HCT116 (cell line): ENCODE measurements at regions not wholly inside any gene's neighbourhood (a gene's known extent, or its start where the extent isn't known, plus 50 kb on each side); places are given as distances from the start of the nearest gene placed in this dataset.

Source experiments
- ATAC-seq: fragments of 200-7000 bp; cut with Tn5 transposase; 2 replicates; pipeline ENCODE4 v1.9.1; 2020; ENCODE audit warnings: mild to moderate bottlenecking, moderate library complexity
- BruUV-seq: library from RNA; stranded (reverse); fragments of 400-500 nt; replicated peaks from 2 replicates; lab custom pipeline; 2021; lab: Mats Ljungman, UMichigan
- CTCF ChIA-PET: fragments of 300-600 bp; sonication (Branson Sonifier 250); formaldehyde crosslinking; loops from one replicate; lab custom pipeline; 2021; ENCODE audit warnings: antibody characterized with exemption; lab: Charles Lee
- POLR2A ChIA-PET: fragments of 300-600, 350-600 bp; sonication (Branson Sonifier 250); formaldehyde crosslinking; loops from one replicate; lab custom pipeline; 2021; ENCODE audit warnings: antibody characterized with exemption; lab: Charles Lee
- RAD21 ChIA-PET, 2 experiments: fragments of 300-600 bp; sonication (Branson Sonifier 250); formaldehyde crosslinking; loops; one replicate each; lab custom pipeline; 2023; ENCODE audit warnings: low total read pairs in 2 of 2; ENCODE audit not compliant: uncharacterized antibody in 2 of 2, unreplicated experiment in 2 of 2, low non-redundant PET in 1 of 2; lab: Charles Lee
- DNase-seq: peaks from one replicate; pipeline ENCODE4 v3.0.0-alpha.2; 2010; ENCODE audit warnings: low read depth, low spot score
- H2AFZ ChIP-seq: fragments of 200-600 bp; shearing (Covaris generic), sonication (generic); 2 replicates; pipeline ENCODE4 v1.6.1; 2017; ENCODE audit warnings: low read depth, mixed run types, mixed read lengths, antibody characterized with exemption, low read length; ENCODE audit not compliant: poor library complexity, severe bottlenecking
- H3K27ac ChIP-seq: 2 replicates; pipeline ENCODE4 v1.5.1; 2012; ENCODE audit warnings: low read depth, low read length
- H3K27me3 ChIP-seq: fragments of 200-600 bp; sonication (generic); 2 replicates; pipeline ENCODE4 v1.6.1; 2016; ENCODE audit warnings: mixed run types, low read length, mixed read lengths; ENCODE audit not compliant: insufficient read depth
- H3K36me3 ChIP-seq, 2 experiments: fragments of 200-500 bp in 1 of 2; fragments of 200-600 bp in 1 of 2; sonication (Bioruptor generic) in 1 of 2; sonication (generic) in 1 of 2; 2 replicates each; pipeline versions ENCODE4 v1.5.1 to v1.6.1; 2014 to 2016; ENCODE audit warnings: low read length in 2 of 2, inconsistent platforms in 1 of 2, mixed read lengths in 1 of 2, mixed run types in 1 of 2; ENCODE audit not compliant: insufficient read depth in 2 of 2, control insufficient read depth in 1 of 2
- H3K4me1 ChIP-seq, 2 experiments: fragments of 200-600 bp in 1 of 2; sonication (generic) in 1 of 2; 2 replicates each; pipeline versions ENCODE4 v1.5.1 to v1.6.1; 2012 to 2017; ENCODE audit warnings: low read length in 2 of 2, inconsistent platforms in 1 of 2, mild to moderate bottlenecking in 1 of 2, mixed read lengths in 1 of 2, mixed run types in 1 of 2, moderate library complexity in 1 of 2; ENCODE audit not compliant: insufficient read depth in 2 of 2, control insufficient read depth in 1 of 2
- H3K4me2 ChIP-seq: fragments of 200-600 bp; sonication (generic); 2 replicates; pipeline ENCODE4 v1.6.1; 2017; ENCODE audit warnings: mixed run types, low read length, mixed read lengths
- H3K4me3 ChIP-seq, 2 experiments: fragments of 200-600 bp in 1 of 2; sonication (generic) in 1 of 2; replicated peaks in 1 of 2; 2 replicates each; pipeline ENCODE4 v1.5.1; 2011 to 2016; ENCODE audit warnings: low read length in 2 of 2, control low read depth in 1 of 2, low read depth in 1 of 2, mild to moderate bottlenecking in 1 of 2, mixed read lengths in 1 of 2, mixed run types in 1 of 2
- H3K79me2 ChIP-seq: fragments of 200-600 bp; sonication (generic); 2 replicates; pipeline ENCODE4 v1.6.1; 2017; ENCODE audit warnings: mild to moderate bottlenecking, mixed run types, low read length, moderate library complexity, mixed read lengths; ENCODE audit not compliant: insufficient read depth
- H3K9ac ChIP-seq: fragments of 200-600 bp; sonication (generic); 2 replicates; pipeline ENCODE4 v1.6.1; 2016; ENCODE audit warnings: low read length, mixed read lengths
- H3K9me2 ChIP-seq: fragments of 200-600 bp; sonication (generic), shearing (Covaris generic); 2 replicates; pipeline ENCODE4 v1.6.1; 2017; ENCODE audit warnings: mixed run types, mild to moderate bottlenecking, moderate library complexity; ENCODE audit not compliant: insufficient read depth
- H3K9me3 ChIP-seq, 2 experiments: fragments of 200-500 bp in 1 of 2; fragments of 200-600 bp in 1 of 2; sonication (Bioruptor generic) in 1 of 2; sonication (generic) in 1 of 2; 2 replicates each; pipeline ENCODE4 v1.6.1; 2014 to 2017; ENCODE audit warnings: low read length in 2 of 2, mixed read lengths in 2 of 2, inconsistent platforms in 1 of 2, low read depth in 1 of 2, mild to moderate bottlenecking in 1 of 2, mixed run types in 1 of 2, moderate library complexity in 1 of 2; ENCODE audit not compliant: control insufficient read depth in 1 of 2, insufficient read depth in 1 of 2
- H4K20me1 ChIP-seq: fragments of 200-600 bp; sonication (generic), shearing (Covaris generic); 2 replicates; pipeline ENCODE4 v1.6.1; 2017; ENCODE audit warnings: mixed run types, mild to moderate bottlenecking, moderate library complexity; ENCODE audit not compliant: insufficient read depth
- CBX3 ChIP-seq: IDR thresholded peaks from 2 replicates; pipeline ENCODE4 v1.6.1; 2012; ENCODE audit warnings: low read depth
- CEBPB ChIP-seq: IDR thresholded peaks from 2 replicates; pipeline ENCODE4 v1.6.1; 2012; ENCODE audit warnings: low read depth
- EGR1 ChIP-seq: IDR thresholded peaks from 2 replicates; pipeline ENCODE4 v1.6.1; 2012; ENCODE audit warnings: low read depth
- FOSL1 ChIP-seq: IDR thresholded peaks from 2 replicates; pipeline ENCODE4 v1.6.1; 2012; ENCODE audit warnings: low read depth
- POLR2A ChIP-seq: IDR thresholded peaks from 2 replicates; pipeline ENCODE4 v1.7.0; 2011; ENCODE audit warnings: borderline replicate concordance; ENCODE audit not compliant: insufficient read depth, insufficient read length; ENCODE audit errors: extremely low read depth
- RAD21 ChIP-seq: IDR thresholded peaks from 2 replicates; pipeline ENCODE4 v1.6.1; 2012; ENCODE audit warnings: low read depth, mild to moderate bottlenecking
- SIN3A ChIP-seq: IDR thresholded peaks from 2 replicates; pipeline ENCODE4 v1.6.1; 2012; ENCODE audit warnings: low read depth
- SP1 ChIP-seq: IDR thresholded peaks from 2 replicates; pipeline ENCODE4 v1.6.1; 2012; ENCODE audit warnings: low read depth
- SRF ChIP-seq: IDR thresholded peaks from 2 replicates; pipeline ENCODE4 v1.6.1; 2012; ENCODE audit warnings: low read depth
- TCF7L2 ChIP-seq: IDR thresholded peaks from 2 replicates; pipeline ENCODE4 v1.7.0; 2011; ENCODE audit warnings: borderline replicate concordance, inconsistent platforms; ENCODE audit not compliant: insufficient read depth, insufficient read length; ENCODE audit errors: extremely low read depth
- ZFX ChIP-seq: fragments of 450-650 bp; IDR thresholded peaks from 2 replicates; pipeline ENCODE4 v1.6.1; 2017
- intact Hi-C: fragments of 100-400 bp; cut with micrococcal nuclease; formaldehyde crosslinking; loops from 2 replicates; pipeline ENCODE4 v1.10.0; 2022
- TF ChIP-seq, protein P1 (sequence below): IDR thresholded peaks from 2 replicates; pipeline ENCODE4 v1.6.1; 2012

DNA sequence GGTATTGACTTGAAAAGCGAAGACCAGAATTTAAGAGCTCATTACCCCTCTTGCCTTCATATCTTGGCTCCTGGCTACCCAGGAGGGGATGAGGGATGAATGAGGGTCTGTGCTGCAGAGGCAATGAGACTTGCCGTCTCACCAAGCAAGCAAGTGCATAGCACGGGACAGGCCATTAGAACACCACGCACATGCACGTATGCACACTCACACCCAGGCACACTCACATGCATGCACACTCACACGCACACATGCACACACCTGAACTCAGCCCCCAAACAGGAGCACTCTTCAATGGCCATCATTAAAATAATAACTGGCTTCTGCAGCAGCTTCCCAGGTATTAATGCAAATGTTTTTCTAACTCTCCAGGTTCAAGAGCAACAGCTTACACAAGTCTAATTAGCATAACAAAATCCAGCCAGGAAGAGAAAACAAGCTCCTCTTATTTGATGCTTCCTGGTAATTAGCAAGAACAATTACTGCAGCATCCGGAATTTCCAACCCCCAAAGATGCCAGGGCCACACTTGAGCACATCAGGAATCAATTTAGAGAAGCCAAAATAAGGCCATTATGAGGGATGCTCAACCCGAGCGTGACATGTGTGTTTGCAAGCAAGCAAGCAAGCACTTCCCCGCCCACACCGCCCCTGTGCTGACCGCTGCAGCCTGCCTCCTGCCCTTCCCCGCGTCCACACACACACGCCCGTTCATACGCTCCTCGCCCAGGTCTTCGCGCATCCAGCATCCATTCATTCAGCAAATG is 171.6 kb upstream of the TNRC6C start:
- intact Hi-C loops = no loop called here
- ATAC-seq = no peak
- Histone ChIP-seq H3K4me3 (no peak overlapping the region), H4K20me1 (no peaks in the 10 kb centered on the region), H3K79me2 (no peaks in the 10 kb centered on the region), H3K4me1 (no peaks in the 10 kb centered on the region), H2AFZ (no peak overlapping the region), H3K27me3 (peaks cover 20% of the 10 kb centered on the region; the same call in 1 of the 2 replicates), H3K9ac (no peak overlapping the region), H3K36me3 (no peaks in the 10 kb centered on the region), H3K9me3 (no peaks in the 10 kb centered on the region), H3K4me2 (no peak overlapping the region), H3K9me2 (no peaks in the 10 kb centered on the region)
- DNase-seq = no peak
- POLR2A ChIA-PET = no interaction called here
- BruUV-seq = no TSS peak
- RAD21 ChIA-PET = no interaction called here
- CTCF ChIA-PET = interaction anchor here (1.2 kb wide), 1 partner anchor 14 kb away, joined by 4 read pairs; no protein-coding TSS in a partner anchor
- no peak for TF ChIP-seq ZFX
- TF ChIP-seq, all 23 proteins: peak for 0
- H3K27ac ChIP-seq = no peak overlapping the region

DNA sequence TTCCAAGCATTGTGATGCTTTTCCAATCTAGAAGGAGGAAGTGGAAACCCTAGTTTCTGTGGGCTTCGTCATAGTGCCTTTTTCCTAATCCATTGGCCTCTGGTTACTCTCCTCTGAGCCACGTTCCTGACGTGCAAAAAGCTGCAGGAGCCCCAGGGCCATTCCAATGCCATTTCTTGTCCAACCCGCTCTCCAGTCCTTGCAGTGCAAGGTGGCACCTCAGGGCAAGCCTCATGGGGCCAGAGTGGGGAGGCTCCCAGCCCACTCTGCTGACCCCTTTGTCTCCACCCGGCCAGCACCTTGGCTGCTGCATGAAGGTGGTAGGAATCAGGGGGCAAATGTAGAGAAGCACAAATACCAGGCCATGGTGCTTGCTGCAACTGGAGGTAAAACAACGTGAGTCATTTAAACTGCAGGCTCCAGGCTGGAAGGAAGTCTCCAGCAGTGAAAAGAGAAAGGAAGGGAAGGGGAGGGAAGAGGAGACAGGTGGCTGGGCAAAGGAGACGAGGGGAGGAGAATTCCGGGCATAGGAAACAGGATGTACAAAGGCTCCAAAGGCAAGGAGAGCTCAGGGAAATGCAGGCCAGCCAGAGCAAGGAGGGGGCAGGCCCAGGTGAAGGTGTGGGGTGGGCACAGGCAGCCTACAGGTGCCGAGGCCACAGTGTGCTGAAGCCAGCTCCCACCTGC is 168.2 kb upstream of the TNRC6C start:
- H3K27me3 ChIP-seq = peaks cover 20% of the 10 kb centered on the region; the same call in 1 of the 2 replicates
- no peak overlapping the region for H3K27ac ChIP-seq

More for the DNA sequence above, 168.2 kb upstream of the TNRC6C start:
- DNase-seq (no peak), ATAC-seq (no peak)
- ChIA-PET RAD21 (no interaction called here), CTCF (interaction anchor here (1.1 kb wide), 1 partner anchor 295 kb away, joined by 3 read pairs; no protein-coding TSS in a partner anchor), POLR2A (no interaction called here)
- Histone ChIP-seq H3K36me3 (no peaks in the 10 kb centered on the region), H3K9ac (no peak overlapping the region), H3K79me2 (no peaks in the 10 kb centered on the region), H4K20me1 (no peaks in the 10 kb centered on the region), H3K4me1 (no peaks in the 10 kb centered on the region), H3K4me3 (no peak overlapping the region), H3K9me3 (no peaks in the 10 kb centered on the region), H2AFZ (no peak overlapping the region), H3K9me2 (no peaks in the 10 kb centered on the region), H3K4me2 (no peak overlapping the region)
- BruUV-seq = no TSS peak
- intact Hi-C loops = no loop called here
- TF ChIP-seq, protein P1, sequence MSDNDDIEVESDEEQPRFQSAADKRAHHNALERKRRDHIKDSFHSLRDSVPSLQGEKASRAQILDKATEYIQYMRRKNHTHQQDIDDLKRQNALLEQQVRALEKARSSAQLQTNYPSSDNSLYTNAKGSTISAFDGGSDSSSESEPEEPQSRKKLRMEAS = no peak
- TF ChIP-seq SRF (no peak), SP1 (no peak), FOSL1 (no peak), CBX3 (no peak), TCF7L2 (no peak), EGR1 (no peak), RAD21 (no peak), SIN3A (no peak), CEBPB (no peak), POLR2A (no peak), ZFX (no peak)
